ENCODE measurements at regions not wholly inside any gene's neighbourhood (a gene's known extent, or its start where the extent isn't known, plus 50 kb on each side); places are given as distances from the start of the nearest gene placed in this dataset.

- H3K27ac ChIP-seq (ENCODE audit: low read depth, low read length), result no peak overlapping the region
- ATAC-seq (no peak), DNase-seq (ENCODE audit: low read depth, low spot score) (no peak)
- no peaks in the 10 kb centered on the region for H3K4me1 ChIP-seq (ENCODE audit: control insufficient read depth in 1 of 2, insufficient read depth in 2 of 2, low read length in 2 of 2)
- H3K4me3 ChIP-seq (replicated peaks in 1 of 2; ENCODE audit: low read depth in 1 of 2, low read length in 2 of 2), result no peak overlapping the region
- peaks cover 23% of the 10 kb centered on the region for H3K27me3 ChIP-seq (ENCODE audit: insufficient read depth, low read length)
- no TSS peak for BruUV-seq (replicated peaks)
- no peaks in the 10 kb centered on the region for H3K9me2 ChIP-seq (ENCODE audit: insufficient read depth)
- TF ChIP-seq ZBTB33 (IDR thresholded peaks at IDR 0.05; ENCODE audit: extremely low read depth, insufficient replicate concordance, low read length) (no peak), JUND (IDR thresholded peaks at IDR 0.05) (no peak), ATF3 (IDR thresholded peaks at IDR 0.05) (no peak), SRF (IDR thresholded peaks at IDR 0.05; ENCODE audit: low read depth) (no peak), ZFX (IDR thresholded peaks at IDR 0.05) (no peak), SIN3A (IDR thresholded peaks at IDR 0.05; ENCODE audit: low read depth) (no peak), ZNF274 (IDR thresholded peaks at IDR 0.05; ENCODE audit: low read depth, low read length) (no peak), REST (IDR thresholded peaks at IDR 0.05; ENCODE audit: low read depth) (no peak), TCF7L2 (IDR thresholded peaks at IDR 0.05; ENCODE audit: borderline replicate concordance, extremely low read depth, insufficient read depth, insufficient read length) (no peak), POLR2A (IDR thresholded peaks at IDR 0.05; ENCODE audit: borderline replicate concordance, extremely low read depth, insufficient read depth, insufficient read length) (no peak)
- H4K20me1 ChIP-seq (ENCODE audit: insufficient read depth), result no peaks in the 10 kb centered on the region
- H3K9ac ChIP-seq (ENCODE audit: low read length), result no peak overlapping the region
- RAD21 ChIA-PET (ENCODE audit: low non-redundant PET in 1 of 2, low total read pairs in 2 of 2, uncharacterized antibody in 2 of 2, unreplicated experiment in 2 of 2), result no interaction called here
- H3K9me3 ChIP-seq (ENCODE audit: control insufficient read depth in 1 of 2, insufficient read depth in 1 of 2, low read depth in 1 of 2, low read length in 2 of 2), result no peaks in the 10 kb centered on the region
- no peaks in the 10 kb centered on the region for H3K79me2 ChIP-seq (ENCODE audit: insufficient read depth, low read length)
- POLR2A ChIA-PET, result no interaction called here
- no peak overlapping the region for H2AFZ ChIP-seq (ENCODE audit: low read depth, low read length, poor library complexity, severe bottlenecking)
- CTCF ChIA-PET, result no interaction called here
- no peaks in the 10 kb centered on the region for H3K36me3 ChIP-seq (ENCODE audit: control insufficient read depth in 1 of 2, insufficient read depth in 2 of 2, low read length in 2 of 2)
- no peak overlapping the region for H3K4me2 ChIP-seq (ENCODE audit: low read length)
- intact Hi-C loops (cut with micrococcal nuclease), result no loop called here
Observed at GRCh38 chr12:112591488-112591887, 172.7 kb downstream of the PTPN11 start.
